Activated naive CD4-positive, alpha-beta T cell treated with anti-CD3 and anti-CD28 coated beads for 36 hours (primary cell): ENCODE measurements at regions not wholly inside any gene's neighbourhood (a gene's known extent, or its start where the extent isn't known, plus 50 kb on each side); places are given as distances from the start of the nearest gene placed in this dataset.

ENCODE experiments used
- CTCF ChIA-PET: fragments of 350-600 bp; sonication (Branson Sonifier 250); formaldehyde crosslinking; loops from one replicate; lab custom pipeline; 2021; ENCODE audit warnings: antibody characterized with exemption; lab: Charles Lee
- DNase-seq: peaks from one replicate; pipeline ENCODE4 v3.0.0-alpha.2; 2020
- H3K27ac Mint-ChIP-seq: one replicate; pipeline ENCODE4 v1.8.0; 2021; ENCODE audit warnings: mild to moderate bottlenecking, mixed read lengths
- H3K27me3 Mint-ChIP-seq: one replicate; pipeline ENCODE4 v1.8.0; 2021; ENCODE audit warnings: low read depth, mixed read lengths
- H3K36me3 Mint-ChIP-seq: one replicate; pipeline ENCODE4 v1.8.0; 2021; ENCODE audit warnings: low read depth, mixed read lengths
- H3K4me1 Mint-ChIP-seq: one replicate; pipeline ENCODE4 v1.8.0; 2021; ENCODE audit warnings: low read depth, mixed read lengths
- H3K4me3 Mint-ChIP-seq: one replicate; pipeline ENCODE4 v1.8.0; 2021; ENCODE audit warnings: mild to moderate bottlenecking, moderate library complexity, mixed read lengths
- H3K9me3 Mint-ChIP-seq: one replicate; pipeline ENCODE4 v1.8.0; 2021; ENCODE audit warnings: mixed read lengths
- intact Hi-C: fragments of 100-400 bp; cut with micrococcal nuclease; formaldehyde crosslinking; loops from one replicate; pipeline ENCODE4 v1.15.1; 2023

DNA sequence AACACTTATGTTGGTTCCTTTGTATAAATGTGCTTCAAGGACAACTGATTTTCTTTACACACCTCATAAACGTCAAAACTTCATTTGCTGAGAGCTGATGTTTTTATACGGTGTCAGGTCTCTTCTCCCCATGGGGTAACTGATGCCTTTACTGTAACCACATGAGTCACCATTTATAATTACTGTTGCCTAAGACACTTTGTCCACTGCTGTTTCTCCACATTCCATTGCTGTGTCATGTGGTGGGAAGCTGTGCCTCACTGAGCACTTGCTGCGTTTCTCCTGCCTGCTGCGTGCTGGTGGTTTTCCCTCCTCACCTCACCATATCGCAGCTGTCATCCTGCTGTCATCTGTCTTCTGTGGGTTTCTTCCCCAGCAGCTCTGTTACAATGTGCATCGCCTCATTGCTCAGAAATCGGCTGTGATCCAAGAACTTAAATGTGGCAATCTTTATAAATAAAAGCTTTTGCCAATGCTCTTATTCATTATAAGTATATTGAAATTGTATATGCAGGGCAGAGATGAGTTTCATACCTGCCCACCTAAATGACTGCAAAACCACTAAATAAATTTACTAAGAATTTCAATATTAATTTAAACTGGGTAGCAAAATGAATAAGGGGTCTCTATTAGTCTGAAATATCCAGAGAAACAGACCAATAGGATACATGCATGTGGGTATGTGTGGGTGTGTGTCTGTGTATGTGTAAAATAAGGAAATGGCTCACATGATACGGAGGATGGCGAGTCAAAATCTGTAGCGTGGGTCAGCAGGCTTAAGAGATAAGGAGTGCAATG, 547.0 kb upstream of the SLITRK5 start:
- Mint-ChIP-seq H3K27ac (no peak overlapping the region), H3K4me1 (no peaks in the 10 kb centered on the region), H3K9me3 (peaks cover 8% of the 10 kb centered on the region), H3K4me3 (no peak overlapping the region), H3K36me3 (no peaks in the 10 kb centered on the region), H3K27me3 (no peaks in the 10 kb centered on the region)
- intact Hi-C loops: no loop called here
- CTCF ChIA-PET: no interaction called here
- no peak for DNase-seq

DNA sequence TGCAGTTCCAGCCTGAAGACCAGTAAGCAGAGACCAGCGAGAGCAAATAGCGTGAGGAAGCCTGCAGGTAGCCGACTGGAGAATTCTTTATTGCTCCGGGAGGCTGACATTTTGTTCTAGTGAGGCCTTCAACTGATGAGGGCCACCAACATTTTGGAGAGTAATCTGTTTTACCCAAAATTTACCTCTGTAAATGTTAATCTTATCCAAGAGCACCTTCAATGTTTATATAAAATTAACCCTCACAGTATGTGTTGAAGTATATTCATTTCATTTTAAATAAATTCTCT, 546.4 kb upstream of the SLITRK5 start:
- H3K27ac Mint-ChIP-seq: no peak overlapping the region
- peaks cover 8% of the 10 kb centered on the region for H3K9me3 Mint-ChIP-seq
- no peaks in the 10 kb centered on the region for H3K27me3 Mint-ChIP-seq
- no peaks in the 10 kb centered on the region for H3K36me3 Mint-ChIP-seq
- intact Hi-C loops: no loop called here
- H3K4me1 Mint-ChIP-seq: no peaks in the 10 kb centered on the region
- no peak overlapping the region for H3K4me3 Mint-ChIP-seq
- CTCF ChIA-PET: no interaction called here
- DNase-seq: no peak

DNA sequence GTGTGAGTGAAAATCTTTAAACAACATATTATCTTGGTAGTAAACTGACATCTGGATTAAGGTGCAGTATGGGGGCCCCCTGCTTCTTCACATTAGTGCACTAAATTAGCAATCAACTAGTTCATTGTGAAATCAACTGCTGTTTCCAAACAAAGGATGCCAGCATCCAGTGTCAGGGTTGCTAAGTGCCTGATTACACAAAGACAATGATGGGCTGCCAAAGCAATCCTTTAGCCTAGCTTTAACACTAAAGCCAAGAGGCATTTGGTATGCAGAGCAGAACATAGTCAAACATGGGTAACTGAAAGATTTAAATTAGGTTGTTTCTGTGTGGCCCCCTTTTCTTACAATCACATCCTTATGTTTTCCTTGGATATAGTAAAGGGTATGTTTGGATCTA, 543.1 kb upstream of the SLITRK5 start:
- intact Hi-C loops: no loop called here
- DNase-seq: no peak
- Mint-ChIP-seq H3K36me3 (no peaks in the 10 kb centered on the region), H3K9me3 (peaks cover 7% of the 10 kb centered on the region), H3K4me1 (no peaks in the 10 kb centered on the region), H3K27me3 (no peaks in the 10 kb centered on the region), H3K4me3 (no peak overlapping the region), H3K27ac (no peak overlapping the region)
- CTCF ChIA-PET: no interaction called here

DNA sequence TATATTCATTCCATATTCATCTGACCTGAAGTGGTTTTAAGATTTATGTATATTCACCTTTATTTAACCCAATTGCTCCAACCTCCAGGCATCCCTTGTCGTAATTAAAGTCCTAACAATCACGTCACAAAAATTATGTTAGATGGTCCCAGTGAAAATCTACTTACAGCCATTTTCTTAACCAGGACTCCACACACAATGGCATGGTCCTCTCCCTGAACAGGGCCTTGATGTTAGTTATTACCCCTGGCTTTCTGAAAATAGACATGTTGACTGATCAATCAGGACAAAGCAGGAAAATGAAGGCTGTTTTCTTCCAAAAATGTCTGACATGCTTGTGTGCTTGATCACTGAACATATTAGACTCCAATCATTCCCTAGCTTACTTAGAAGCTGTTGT, 542.7 kb upstream of the SLITRK5 start:
- H3K27me3 Mint-ChIP-seq: no peaks in the 10 kb centered on the region
- H3K9me3 Mint-ChIP-seq: peaks cover 7% of the 10 kb centered on the region
- intact Hi-C loops: no loop called here
- no peak for DNase-seq
- no peaks in the 10 kb centered on the region for H3K4me1 Mint-ChIP-seq
- CTCF ChIA-PET: no interaction called here
- H3K27ac Mint-ChIP-seq: no peak overlapping the region
- no peaks in the 10 kb centered on the region for H3K36me3 Mint-ChIP-seq
- no peak overlapping the region for H3K4me3 Mint-ChIP-seq

DNA sequence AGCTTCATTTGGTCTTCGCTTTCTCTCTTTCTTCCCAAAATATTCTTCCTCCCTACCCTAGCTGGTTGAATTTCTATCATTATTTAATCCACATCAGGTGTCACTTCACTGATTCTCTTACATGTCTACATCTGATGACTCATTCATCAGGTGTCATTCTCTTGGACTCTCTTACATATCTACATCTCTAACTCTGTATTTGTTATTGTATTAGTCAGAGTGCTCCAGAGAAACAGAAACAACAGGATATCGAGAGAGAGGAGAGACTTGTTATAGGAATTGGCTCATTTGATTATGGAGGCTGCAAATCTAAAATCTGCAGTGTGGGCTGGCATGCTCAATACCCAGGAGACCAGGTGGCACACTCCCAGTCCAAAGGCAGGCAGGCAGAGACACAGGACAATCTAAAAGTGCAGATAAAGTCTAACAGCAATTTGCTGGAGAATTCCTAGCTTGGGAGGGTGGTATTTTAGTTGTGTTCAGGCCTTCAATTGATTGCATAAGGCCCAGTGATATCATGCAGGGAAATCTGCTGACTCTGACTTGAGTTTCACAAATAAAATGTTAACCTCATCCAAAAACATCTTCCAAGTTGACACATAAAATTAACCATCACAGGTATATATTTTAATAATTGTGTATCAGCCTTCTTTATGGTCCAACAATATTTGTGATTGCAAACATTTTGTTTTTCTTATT, 541.4 kb upstream of the SLITRK5 start:
- Mint-ChIP-seq H3K4me1 (no peaks in the 10 kb centered on the region), H3K27me3 (no peaks in the 10 kb centered on the region), H3K4me3 (no peak overlapping the region), H3K36me3 (no peaks in the 10 kb centered on the region), H3K27ac (no peak overlapping the region), H3K9me3 (peaks cover 7% of the 10 kb centered on the region)
- DNase-seq: no peak
- CTCF ChIA-PET: no interaction called here
- intact Hi-C loops: no loop called here

DNA sequence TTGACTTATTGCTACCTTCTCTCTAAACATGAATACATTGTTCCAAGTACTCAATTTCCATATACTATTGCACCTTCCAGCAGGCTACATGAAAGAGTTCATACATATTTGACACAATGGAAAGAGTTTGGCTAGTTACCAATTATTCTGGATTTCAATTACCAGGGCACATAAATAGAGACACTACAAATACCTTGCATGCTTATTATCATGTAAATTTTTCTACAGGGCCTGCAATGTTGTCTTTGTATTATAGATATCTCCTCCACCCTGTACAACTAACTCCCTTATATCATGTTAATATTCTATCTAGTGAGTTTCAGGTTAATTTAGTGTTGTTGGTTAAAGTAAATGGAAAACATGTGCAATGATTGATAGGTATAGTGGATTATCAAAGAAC, 540.7 kb upstream of the SLITRK5 start:
- no peak for DNase-seq

DNA sequence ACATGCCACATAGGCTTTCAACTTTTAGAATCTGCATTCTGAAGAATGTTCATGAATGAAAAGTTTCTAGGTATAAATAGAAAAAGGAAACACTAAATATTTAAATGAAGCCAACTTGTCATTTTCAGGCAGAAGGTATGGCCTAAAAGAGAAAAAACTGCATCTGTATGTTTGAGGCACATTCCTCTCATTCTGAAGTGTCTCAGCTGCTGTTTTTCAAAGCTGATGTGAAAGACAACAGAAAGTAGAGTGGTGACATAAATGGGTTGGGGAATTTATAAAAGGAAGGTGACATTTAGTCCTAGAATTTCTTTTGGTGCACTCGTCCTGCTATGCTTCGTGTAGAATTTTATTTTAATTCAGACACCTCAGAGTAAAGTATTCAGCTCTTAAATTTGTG, 539.6 kb upstream of the SLITRK5 start:
- DNase-seq: no peak
- no peaks in the 10 kb centered on the region for H3K27me3 Mint-ChIP-seq
- intact Hi-C loops: no loop called here
- peaks cover 3% of the 10 kb centered on the region for H3K9me3 Mint-ChIP-seq
- no peak overlapping the region for H3K4me3 Mint-ChIP-seq
- CTCF ChIA-PET: no interaction called here
- no peaks in the 10 kb centered on the region for H3K4me1 Mint-ChIP-seq
- no peak overlapping the region for H3K27ac Mint-ChIP-seq
- no peaks in the 10 kb centered on the region for H3K36me3 Mint-ChIP-seq

More for the DNA sequence above, 540.7 kb upstream of the SLITRK5 start:
- CTCF ChIA-PET: no interaction called here
- no peaks in the 10 kb centered on the region for H3K4me1 Mint-ChIP-seq
- peaks cover 7% of the 10 kb centered on the region for H3K9me3 Mint-ChIP-seq
- no peaks in the 10 kb centered on the region for H3K27me3 Mint-ChIP-seq
- H3K36me3 Mint-ChIP-seq: no peaks in the 10 kb centered on the region
- intact Hi-C loops: no loop called here
- H3K4me3 Mint-ChIP-seq: no peak overlapping the region
- H3K27ac Mint-ChIP-seq: no peak overlapping the region

DNA sequence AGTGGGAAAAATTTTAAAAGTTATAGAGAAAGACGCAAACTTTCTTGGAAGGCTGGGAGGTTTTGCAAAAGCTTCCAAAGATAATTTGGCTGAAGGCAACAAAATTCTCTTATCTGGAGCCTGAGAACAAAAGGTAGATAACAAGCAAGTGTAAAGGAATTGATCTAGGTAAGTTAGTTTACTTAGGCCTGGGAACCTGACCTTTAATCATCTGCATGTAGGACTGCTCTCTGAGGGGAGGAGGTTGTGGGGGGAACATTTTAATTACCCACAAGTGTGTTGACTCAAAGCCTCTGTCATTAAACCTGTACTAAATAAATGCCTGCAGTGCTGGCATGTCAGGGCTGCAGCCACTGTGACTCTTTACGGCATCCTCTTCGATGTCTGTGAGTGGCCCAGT, 532.3 kb upstream of the SLITRK5 start:
- Mint-ChIP-seq H3K4me3 (no peak overlapping the region), H3K36me3 (no peaks in the 10 kb centered on the region), H3K27ac (no peak overlapping the region), H3K4me1 (no peaks in the 10 kb centered on the region), H3K9me3 (peaks cover 2% of the 10 kb centered on the region), H3K27me3 (no peaks in the 10 kb centered on the region)
- intact Hi-C loops: no loop called here
- no peak for DNase-seq
- CTCF ChIA-PET: no interaction called here

DNA sequence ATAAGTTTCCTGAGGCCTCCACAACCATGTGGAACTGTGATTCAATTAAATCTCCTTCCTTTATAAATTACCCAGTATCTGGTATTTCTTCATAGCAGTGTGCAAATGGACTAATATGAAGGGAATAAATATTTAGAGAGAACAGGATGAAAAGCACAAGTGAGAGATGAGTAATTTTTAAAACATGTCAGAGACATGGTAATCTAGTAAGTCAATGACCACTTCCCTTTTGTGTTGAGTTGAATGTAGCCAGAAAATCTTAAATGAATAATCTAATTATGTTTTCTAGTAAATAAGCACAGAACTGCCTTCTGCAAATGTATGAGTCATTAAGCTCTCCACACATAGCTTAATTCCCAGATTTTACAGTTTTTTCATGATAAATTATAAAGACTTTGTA, 524.1 kb upstream of the SLITRK5 start:
- Mint-ChIP-seq H3K36me3 (no peaks in the 10 kb centered on the region), H3K9me3 (peaks cover 2% of the 10 kb centered on the region), H3K4me3 (no peak overlapping the region), H3K27ac (no peak overlapping the region), H3K4me1 (no peaks in the 10 kb centered on the region), H3K27me3 (no peaks in the 10 kb centered on the region)
- intact Hi-C loops: no loop called here
- DNase-seq: no peak
- CTCF ChIA-PET: no interaction called here

DNA sequence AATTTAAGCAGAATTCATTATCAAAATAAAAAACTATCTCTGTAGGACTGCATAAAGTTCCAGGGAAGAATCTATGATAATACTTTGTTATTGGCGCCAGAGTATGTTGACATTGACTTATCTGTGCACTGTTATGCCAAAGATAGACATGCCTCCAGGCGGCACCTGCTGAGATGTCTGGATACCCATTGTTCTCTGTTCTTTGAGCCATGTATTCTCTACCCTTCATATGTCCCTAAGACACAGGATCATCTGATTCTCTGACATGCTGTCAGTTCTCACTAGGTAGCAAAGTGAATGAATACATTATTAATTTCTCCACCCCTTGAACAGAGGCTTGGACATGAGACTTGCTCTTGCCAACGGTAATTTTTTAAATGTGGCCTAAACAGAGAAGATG, 517.8 kb upstream of the SLITRK5 start:
- Mint-ChIP-seq H3K9me3 (peaks cover 2% of the 10 kb centered on the region), H3K4me3 (no peak overlapping the region), H3K4me1 (no peaks in the 10 kb centered on the region), H3K27ac (no peak overlapping the region), H3K36me3 (no peaks in the 10 kb centered on the region), H3K27me3 (no peaks in the 10 kb centered on the region)
- intact Hi-C loops: no loop called here
- CTCF ChIA-PET: no interaction called here
- DNase-seq: no peak

DNA sequence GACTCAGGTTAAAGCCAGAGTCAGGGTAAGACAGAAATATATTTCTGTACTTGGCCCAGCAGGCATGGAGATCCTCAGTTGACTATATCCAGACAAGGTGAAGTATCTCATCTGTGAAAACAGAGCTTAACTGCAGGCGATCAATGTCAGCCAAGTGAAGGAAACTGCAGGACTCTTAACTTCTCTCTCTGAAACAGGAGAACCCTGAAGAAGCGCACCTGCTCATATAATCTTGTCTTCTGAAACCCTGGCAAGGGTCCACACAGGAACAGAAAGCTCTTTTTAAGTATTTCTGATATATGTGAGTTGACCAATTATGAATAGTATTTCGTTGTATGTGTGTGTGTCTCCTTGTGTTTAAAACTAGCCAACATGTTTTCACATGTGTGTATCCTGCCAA, 504.8 kb upstream of the SLITRK5 start:
- no peaks in the 10 kb centered on the region for H3K4me1 Mint-ChIP-seq

DNA sequence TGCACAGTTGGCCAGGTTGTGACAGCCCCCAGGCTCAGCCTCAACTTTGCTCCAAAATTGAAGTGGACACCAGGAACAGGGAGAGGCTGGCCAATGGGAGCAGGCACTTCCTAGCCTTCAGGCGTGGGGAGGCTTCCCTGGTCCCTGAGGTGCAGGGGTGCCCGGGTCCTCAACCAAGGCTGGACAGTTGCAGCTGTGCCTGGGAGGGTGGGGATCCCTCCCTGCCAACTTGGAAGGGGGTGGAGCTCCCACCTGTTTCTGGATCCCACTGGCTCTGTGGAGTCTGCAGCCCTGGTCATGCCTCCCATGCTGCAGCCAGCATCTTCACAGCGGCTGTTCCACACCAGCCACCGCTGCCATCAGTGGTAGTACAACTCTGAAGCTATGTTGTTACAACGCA, 502.8 kb upstream of the SLITRK5 start:
- intact Hi-C loops: no loop called here
- Mint-ChIP-seq H3K27ac (no peak overlapping the region), H3K36me3 (no peaks in the 10 kb centered on the region), H3K4me3 (no peak overlapping the region), H3K4me1 (no peaks in the 10 kb centered on the region), H3K9me3 (peaks cover 7% of the 10 kb centered on the region), H3K27me3 (no peaks in the 10 kb centered on the region)
- no peak for DNase-seq
- CTCF ChIA-PET: no interaction called here

More for the DNA sequence above, 504.8 kb upstream of the SLITRK5 start:
- H3K9me3 Mint-ChIP-seq: peaks cover 17% of the 10 kb centered on the region
- no peaks in the 10 kb centered on the region for H3K36me3 Mint-ChIP-seq
- CTCF ChIA-PET: no interaction called here
- intact Hi-C loops: no loop called here
- H3K27me3 Mint-ChIP-seq: no peaks in the 10 kb centered on the region
- DNase-seq: no peak
- H3K4me3 Mint-ChIP-seq: no peak overlapping the region
- no peak overlapping the region for H3K27ac Mint-ChIP-seq

DNA sequence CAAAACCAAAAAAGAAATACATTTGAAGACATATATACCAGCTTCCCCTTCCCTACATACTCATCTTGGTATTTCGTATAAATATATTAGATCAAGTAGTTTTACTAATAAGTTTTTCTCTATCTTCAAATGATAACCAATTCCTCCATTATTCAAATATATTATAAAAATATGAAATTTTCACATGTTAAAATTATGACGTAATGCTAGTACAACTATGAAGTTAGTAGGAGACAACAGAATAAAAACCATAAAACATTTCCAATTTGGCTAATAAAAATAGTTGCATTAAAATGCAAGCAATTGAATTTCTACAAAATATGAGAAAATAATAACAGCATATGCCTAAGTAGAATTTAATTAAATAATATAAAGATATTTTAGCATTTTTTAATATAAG, 501.8 kb upstream of the SLITRK5 start:
- Mint-ChIP-seq H3K27ac (no peak overlapping the region), H3K27me3 (no peaks in the 10 kb centered on the region), H3K36me3 (no peaks in the 10 kb centered on the region), H3K4me3 (no peak overlapping the region), H3K9me3 (peaks cover 6% of the 10 kb centered on the region), H3K4me1 (no peaks in the 10 kb centered on the region)
- no peak for DNase-seq
- intact Hi-C loops: no loop called here
- CTCF ChIA-PET: no interaction called here
